22Rv1 (cell line): ENCODE measurements at regions not wholly inside any gene's neighbourhood (a gene's known extent, or its start where the extent isn't known, plus 50 kb on each side); places are given as distances from the start of the nearest gene placed in this dataset.

Source experiments
- CTCF ChIP-seq: fragments of 450-650 bp; IDR thresholded peaks from 2 replicates; pipeline ENCODE4 v1.5.1; 2017; ENCODE audit warnings: mild to moderate bottlenecking
- ZFX ChIP-seq: fragments of 450-650 bp; IDR thresholded peaks from 2 replicates; pipeline ENCODE4 v1.6.1; 2017; ENCODE audit warnings: antibody characterized with exemption, borderline replicate concordance

DNA sequence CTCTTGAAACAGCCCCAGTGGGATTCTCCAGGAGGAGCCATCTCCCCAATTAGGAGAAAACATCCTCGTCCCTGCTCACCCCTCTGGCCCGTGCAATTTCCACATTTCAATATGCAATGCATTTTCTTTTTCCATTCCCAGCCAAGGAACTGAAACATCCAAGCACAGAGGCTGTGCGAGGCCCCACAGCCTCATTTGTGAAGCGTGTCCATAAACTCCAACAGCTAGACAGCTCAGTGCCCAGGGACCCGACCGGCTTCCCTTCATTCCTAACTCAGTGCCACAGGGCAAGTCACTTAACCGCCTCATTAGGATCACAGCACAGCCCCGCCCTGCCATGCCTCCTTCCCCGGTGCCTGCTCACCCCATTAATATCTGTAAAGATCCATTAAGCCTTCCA, 204.2 kb upstream of the IGF1R start:
- no peak for TF ChIP-seq CTCF
- TF ChIP-seq ZFX, result no peak
